K562 (cell line): ENCODE measurements at regions not wholly inside any gene's neighbourhood (a gene's known extent, or its start where the extent isn't known, plus 50 kb on each side); places are given as distances from the start of the nearest gene placed in this dataset.

Experiments
- FIP1L1 ChIP-seq: fragments of 200-400 bp; formaldehyde crosslinking; IDR thresholded peaks from 2 replicates; pipeline ENCODE4 v1.6.1; 2018; ENCODE audit warnings: mild to moderate bottlenecking, low read depth, low read length; ENCODE audit not compliant: poor library complexity, severe bottlenecking
- FOXK2 ChIP-seq, 2 experiments: fragments of 450-650 bp; IDR thresholded peaks in 1 of 2; conservative IDR thresholded peaks in 1 of 2; 2 replicates each; pipeline ENCODE4 v1.6.1; 2016; ENCODE audit warnings: low read depth in 2 of 2, mild to moderate bottlenecking in 1 of 2
- KAT7 ChIP-seq: sonication (generic); formaldehyde crosslinking; IDR thresholded peaks from 2 replicates; pipeline ENCODE4 v1.8.0; 2022; ENCODE audit warnings: missing genetic modification reagents, mild to moderate bottlenecking, borderline replicate concordance
- MITF ChIP-seq: IDR thresholded peaks from 2 replicates; pipeline ENCODE4 v1.6.1; 2014; ENCODE audit warnings: antibody characterized with exemption
- PPARD ChIP-seq: fragments of 250-450 bp; sonication (Bioruptor Pico); IDR thresholded peaks from 2 replicates; pipeline ENCODE4 v1.8.0; 2022; ENCODE audit warnings: inconsistent platforms, mild to moderate bottlenecking, moderate library complexity
- RAD21 ChIP-seq, 2 experiments: fragments of 250-450 bp in 1 of 2; fragments of 450-650 bp in 1 of 2; sonication (Bioruptor Pico) in 1 of 2; formaldehyde crosslinking in 1 of 2; IDR thresholded peaks in 1 of 2; conservative IDR thresholded peaks in 1 of 2; 2 replicates each; pipeline versions ENCODE4 v1.4.0 to v1.8.0; 2020 to 2022; ENCODE audit warnings: mild to moderate bottlenecking in 2 of 2, moderate library complexity in 1 of 2
- RBFOX2 ChIP-seq: fragments of 200-400 bp; formaldehyde crosslinking; IDR thresholded peaks from 2 replicates; pipeline ENCODE4 v1.6.1; 2017; ENCODE audit warnings: low read depth, mild to moderate bottlenecking, low read length, moderate library complexity
- SAFB ChIP-seq: fragments of 200-400 bp; formaldehyde crosslinking; IDR thresholded peaks from 2 replicates; pipeline ENCODE4 v1.6.1; 2017; ENCODE audit warnings: low read depth, low read length, borderline replicate concordance
- TARDBP ChIP-seq: fragments of 450-650 bp; IDR thresholded peaks from 2 replicates; pipeline ENCODE4 v1.6.1; 2016
- TFAM ChIP-seq: fragments of 250-450 bp; sonication (Bioruptor Pico); conservative IDR thresholded peaks from 2 replicates; pipeline ENCODE4 v1.5.0; 2021; ENCODE audit warnings: mild to moderate bottlenecking, moderate library complexity
- U2AF1 ChIP-seq: fragments of 200-400 bp; formaldehyde crosslinking; optimal IDR thresholded peaks from 2 replicates; pipeline ENCODE3; 2017; ENCODE audit warnings: mild to moderate bottlenecking, low read depth, low read length, moderate library complexity
- ZNF507 ChIP-seq: conservative IDR thresholded peaks from 2 replicates; pipeline ENCODE4 v1.6.1; 2017; ENCODE audit warnings: missing genetic modification characterization, missing compliant biosample characterization
- ZNF584 ChIP-seq: fragments of 200-800 bp; sonication (Bioruptor generic); IDR thresholded peaks from 2 replicates; pipeline ENCODE4 v1.6.1; 2016; ENCODE audit warnings: low read depth, mild to moderate bottlenecking, missing genetic modification characterization, missing compliant biosample characterization
- TF ChIP-seq, protein P1 (sequence below): fragments of 200-600 bp; sonication (generic); IDR thresholded peaks from one replicate; pipeline ENCODE4 v1.6.1; 2012; ENCODE audit warnings: mild to moderate bottlenecking, low read depth, low read length, inconsistent platforms
- TF ChIP-seq, protein P2 (sequence below): sonication (generic); formaldehyde crosslinking; IDR thresholded peaks from 2 replicates; pipeline ENCODE4 v1.8.0; 2023; ENCODE audit warnings: mild to moderate bottlenecking, missing genetic modification reagents

- TF ChIP-seq, protein P1, sequence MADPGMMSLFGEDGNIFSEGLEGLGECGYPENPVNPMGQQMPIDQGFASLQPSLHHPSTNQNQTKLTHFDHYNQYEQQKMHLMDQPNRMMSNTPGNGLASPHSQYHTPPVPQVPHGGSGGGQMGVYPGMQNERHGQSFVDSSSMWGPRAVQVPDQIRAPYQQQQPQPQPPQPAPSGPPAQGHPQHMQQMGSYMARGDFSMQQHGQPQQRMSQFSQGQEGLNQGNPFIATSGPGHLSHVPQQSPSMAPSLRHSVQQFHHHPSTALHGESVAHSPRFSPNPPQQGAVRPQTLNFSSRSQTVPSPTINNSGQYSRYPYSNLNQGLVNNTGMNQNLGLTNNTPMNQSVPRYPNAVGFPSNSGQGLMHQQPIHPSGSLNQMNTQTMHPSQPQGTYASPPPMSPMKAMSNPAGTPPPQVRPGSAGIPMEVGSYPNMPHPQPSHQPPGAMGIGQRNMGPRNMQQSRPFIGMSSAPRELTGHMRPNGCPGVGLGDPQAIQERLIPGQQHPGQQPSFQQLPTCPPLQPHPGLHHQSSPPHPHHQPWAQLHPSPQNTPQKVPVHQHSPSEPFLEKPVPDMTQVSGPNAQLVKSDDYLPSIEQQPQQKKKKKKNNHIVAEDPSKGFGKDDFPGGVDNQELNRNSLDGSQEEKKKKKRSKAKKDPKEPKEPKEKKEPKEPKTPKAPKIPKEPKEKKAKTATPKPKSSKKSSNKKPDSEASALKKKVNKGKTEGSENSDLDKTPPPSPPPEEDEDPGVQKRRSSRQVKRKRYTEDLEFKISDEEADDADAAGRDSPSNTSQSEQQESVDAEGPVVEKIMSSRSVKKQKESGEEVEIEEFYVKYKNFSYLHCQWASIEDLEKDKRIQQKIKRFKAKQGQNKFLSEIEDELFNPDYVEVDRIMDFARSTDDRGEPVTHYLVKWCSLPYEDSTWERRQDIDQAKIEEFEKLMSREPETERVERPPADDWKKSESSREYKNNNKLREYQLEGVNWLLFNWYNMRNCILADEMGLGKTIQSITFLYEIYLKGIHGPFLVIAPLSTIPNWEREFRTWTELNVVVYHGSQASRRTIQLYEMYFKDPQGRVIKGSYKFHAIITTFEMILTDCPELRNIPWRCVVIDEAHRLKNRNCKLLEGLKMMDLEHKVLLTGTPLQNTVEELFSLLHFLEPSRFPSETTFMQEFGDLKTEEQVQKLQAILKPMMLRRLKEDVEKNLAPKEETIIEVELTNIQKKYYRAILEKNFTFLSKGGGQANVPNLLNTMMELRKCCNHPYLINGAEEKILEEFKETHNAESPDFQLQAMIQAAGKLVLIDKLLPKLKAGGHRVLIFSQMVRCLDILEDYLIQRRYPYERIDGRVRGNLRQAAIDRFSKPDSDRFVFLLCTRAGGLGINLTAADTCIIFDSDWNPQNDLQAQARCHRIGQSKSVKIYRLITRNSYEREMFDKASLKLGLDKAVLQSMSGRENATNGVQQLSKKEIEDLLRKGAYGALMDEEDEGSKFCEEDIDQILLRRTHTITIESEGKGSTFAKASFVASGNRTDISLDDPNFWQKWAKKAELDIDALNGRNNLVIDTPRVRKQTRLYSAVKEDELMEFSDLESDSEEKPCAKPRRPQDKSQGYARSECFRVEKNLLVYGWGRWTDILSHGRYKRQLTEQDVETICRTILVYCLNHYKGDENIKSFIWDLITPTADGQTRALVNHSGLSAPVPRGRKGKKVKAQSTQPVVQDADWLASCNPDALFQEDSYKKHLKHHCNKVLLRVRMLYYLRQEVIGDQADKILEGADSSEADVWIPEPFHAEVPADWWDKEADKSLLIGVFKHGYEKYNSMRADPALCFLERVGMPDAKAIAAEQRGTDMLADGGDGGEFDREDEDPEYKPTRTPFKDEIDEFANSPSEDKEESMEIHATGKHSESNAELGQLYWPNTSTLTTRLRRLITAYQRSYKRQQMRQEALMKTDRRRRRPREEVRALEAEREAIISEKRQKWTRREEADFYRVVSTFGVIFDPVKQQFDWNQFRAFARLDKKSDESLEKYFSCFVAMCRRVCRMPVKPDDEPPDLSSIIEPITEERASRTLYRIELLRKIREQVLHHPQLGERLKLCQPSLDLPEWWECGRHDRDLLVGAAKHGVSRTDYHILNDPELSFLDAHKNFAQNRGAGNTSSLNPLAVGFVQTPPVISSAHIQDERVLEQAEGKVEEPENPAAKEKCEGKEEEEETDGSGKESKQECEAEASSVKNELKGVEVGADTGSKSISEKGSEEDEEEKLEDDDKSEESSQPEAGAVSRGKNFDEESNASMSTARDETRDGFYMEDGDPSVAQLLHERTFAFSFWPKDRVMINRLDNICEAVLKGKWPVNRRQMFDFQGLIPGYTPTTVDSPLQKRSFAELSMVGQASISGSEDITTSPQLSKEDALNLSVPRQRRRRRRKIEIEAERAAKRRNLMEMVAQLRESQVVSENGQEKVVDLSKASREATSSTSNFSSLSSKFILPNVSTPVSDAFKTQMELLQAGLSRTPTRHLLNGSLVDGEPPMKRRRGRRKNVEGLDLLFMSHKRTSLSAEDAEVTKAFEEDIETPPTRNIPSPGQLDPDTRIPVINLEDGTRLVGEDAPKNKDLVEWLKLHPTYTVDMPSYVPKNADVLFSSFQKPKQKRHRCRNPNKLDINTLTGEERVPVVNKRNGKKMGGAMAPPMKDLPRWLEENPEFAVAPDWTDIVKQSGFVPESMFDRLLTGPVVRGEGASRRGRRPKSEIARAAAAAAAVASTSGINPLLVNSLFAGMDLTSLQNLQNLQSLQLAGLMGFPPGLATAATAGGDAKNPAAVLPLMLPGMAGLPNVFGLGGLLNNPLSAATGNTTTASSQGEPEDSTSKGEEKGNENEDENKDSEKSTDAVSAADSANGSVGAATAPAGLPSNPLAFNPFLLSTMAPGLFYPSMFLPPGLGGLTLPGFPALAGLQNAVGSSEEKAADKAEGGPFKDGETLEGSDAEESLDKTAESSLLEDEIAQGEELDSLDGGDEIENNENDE: no peak
- TF ChIP-seq PPARD (CRISPR knock-in tag) (no peak), U2AF1 (no peak), RBFOX2 (no peak), FIP1L1 (no peak), ZNF584 (no peak), FOXK2 (conservative IDR thresholded peaks at IDR 0.05 in 1 of 2, IDR thresholded peaks at IDR 0.05 in 1 of 2; ENCODE audit: low read depth in 2 of 2) (no peak), TFAM (CRISPR knock-in tag) (no peak), MITF (no peak), RAD21 (CRISPR knock-in tag; conservative IDR thresholded peaks at IDR 0.05 in 1 of 2, IDR thresholded peaks at IDR 0.05 in 1 of 2) (peak in 1 of 2 experiments; percentile 10; a peak in 1 of 4 replicates), ZNF507 (no peak), SAFB (no peak), TARDBP (no peak), KAT7 (CRISPR knock-in tag) (no peak)
- TF ChIP-seq, protein P2, sequence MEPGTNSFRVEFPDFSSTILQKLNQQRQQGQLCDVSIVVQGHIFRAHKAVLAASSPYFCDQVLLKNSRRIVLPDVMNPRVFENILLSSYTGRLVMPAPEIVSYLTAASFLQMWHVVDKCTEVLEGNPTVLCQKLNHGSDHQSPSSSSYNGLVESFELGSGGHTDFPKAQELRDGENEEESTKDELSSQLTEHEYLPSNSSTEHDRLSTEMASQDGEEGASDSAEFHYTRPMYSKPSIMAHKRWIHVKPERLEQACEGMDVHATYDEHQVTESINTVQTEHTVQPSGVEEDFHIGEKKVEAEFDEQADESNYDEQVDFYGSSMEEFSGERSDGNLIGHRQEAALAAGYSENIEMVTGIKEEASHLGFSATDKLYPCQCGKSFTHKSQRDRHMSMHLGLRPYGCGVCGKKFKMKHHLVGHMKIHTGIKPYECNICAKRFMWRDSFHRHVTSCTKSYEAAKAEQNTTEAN: 0 out of 2 replicates have a peak, but pooled peaks have one; percentile 33
Observed at GRCh38 chr9:129458155-129458661, 162.7 kb downstream of the C9orf50 start (continued).
